ENCODE measurements at regions not wholly inside any gene's neighbourhood (a gene's known extent, or its start where the extent isn't known, plus 50 kb on each side); places are given as distances from the start of the nearest gene placed in this dataset.

GRCh38 chr1:232445361-232446106 is 184.4 kb downstream of the SIPA1L2 start:
- TF ChIP-seq SOX6 (IDR thresholded peaks at IDR 0.05) = no peak
- TF ChIP-seq CTCF (IDR thresholded peaks at IDR 0.05 in 2 of 3, conservative IDR thresholded peaks at IDR 0.05 in 1 of 3; ENCODE audit: insufficient read depth in 2 of 3, low read depth in 1 of 3, low read length in 3 of 3) = no peak

Data from K562 (cell line).